ENCODE measurements at regions not wholly inside any gene's neighbourhood (a gene's known extent, or its start where the extent isn't known, plus 50 kb on each side); places are given as distances from the start of the nearest gene placed in this dataset.

GRCh38 chrX:5640071-5640470 is 588.6 kb downstream of the NLGN4X start:
- H3K9ac ChIP-seq: no peak overlapping the region
- no peak for TF ChIP-seq TEAD4 (IDR thresholded peaks at IDR 0.05; ENCODE audit: borderline replicate concordance, insufficient read depth)
- TF ChIP-seq EP300 (IDR thresholded peaks at IDR 0.05; ENCODE audit: borderline replicate concordance in 1 of 2, low read depth in 1 of 2, low read length in 1 of 2): no peak
- no peak for TF ChIP-seq RAD21 (IDR thresholded peaks at IDR 0.05; ENCODE audit: low read length)
- TF ChIP-seq EZH2phosphoT487 (IDR thresholded peaks at IDR 0.05; ENCODE audit: borderline replicate concordance, low read depth): no peak
- TF ChIP-seq RXRA (IDR thresholded peaks at IDR 0.05; ENCODE audit: borderline replicate concordance, low read depth): no peak
- no peak for TF ChIP-seq MEF2A (IDR thresholded peaks at IDR 0.05; ENCODE audit: borderline replicate concordance, low read depth)
- TF ChIP-seq, protein P1, sequence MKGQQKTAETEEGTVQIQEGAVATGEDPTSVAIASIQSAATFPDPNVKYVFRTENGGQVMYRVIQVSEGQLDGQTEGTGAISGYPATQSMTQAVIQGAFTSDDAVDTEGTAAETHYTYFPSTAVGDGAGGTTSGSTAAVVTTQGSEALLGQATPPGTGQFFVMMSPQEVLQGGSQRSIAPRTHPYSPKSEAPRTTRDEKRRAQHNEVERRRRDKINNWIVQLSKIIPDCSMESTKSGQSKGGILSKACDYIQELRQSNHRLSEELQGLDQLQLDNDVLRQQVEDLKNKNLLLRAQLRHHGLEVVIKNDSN (IDR thresholded peaks at IDR 0.05; ENCODE audit: borderline replicate concordance, low read depth): no peak
- TF ChIP-seq CHD2 (IDR thresholded peaks at IDR 0.05; ENCODE audit: low read length, partially characterized antibody): no peak
- TF ChIP-seq YY1 (IDR thresholded peaks at IDR 0.05; ENCODE audit: low read depth): no peak
- no peak for TF ChIP-seq NFIC (IDR thresholded peaks at IDR 0.05; ENCODE audit: borderline replicate concordance)
- no peak for TF ChIP-seq FOSL2 (IDR thresholded peaks at IDR 0.05; ENCODE audit: borderline replicate concordance, low read depth)
- TF ChIP-seq, protein P2, sequence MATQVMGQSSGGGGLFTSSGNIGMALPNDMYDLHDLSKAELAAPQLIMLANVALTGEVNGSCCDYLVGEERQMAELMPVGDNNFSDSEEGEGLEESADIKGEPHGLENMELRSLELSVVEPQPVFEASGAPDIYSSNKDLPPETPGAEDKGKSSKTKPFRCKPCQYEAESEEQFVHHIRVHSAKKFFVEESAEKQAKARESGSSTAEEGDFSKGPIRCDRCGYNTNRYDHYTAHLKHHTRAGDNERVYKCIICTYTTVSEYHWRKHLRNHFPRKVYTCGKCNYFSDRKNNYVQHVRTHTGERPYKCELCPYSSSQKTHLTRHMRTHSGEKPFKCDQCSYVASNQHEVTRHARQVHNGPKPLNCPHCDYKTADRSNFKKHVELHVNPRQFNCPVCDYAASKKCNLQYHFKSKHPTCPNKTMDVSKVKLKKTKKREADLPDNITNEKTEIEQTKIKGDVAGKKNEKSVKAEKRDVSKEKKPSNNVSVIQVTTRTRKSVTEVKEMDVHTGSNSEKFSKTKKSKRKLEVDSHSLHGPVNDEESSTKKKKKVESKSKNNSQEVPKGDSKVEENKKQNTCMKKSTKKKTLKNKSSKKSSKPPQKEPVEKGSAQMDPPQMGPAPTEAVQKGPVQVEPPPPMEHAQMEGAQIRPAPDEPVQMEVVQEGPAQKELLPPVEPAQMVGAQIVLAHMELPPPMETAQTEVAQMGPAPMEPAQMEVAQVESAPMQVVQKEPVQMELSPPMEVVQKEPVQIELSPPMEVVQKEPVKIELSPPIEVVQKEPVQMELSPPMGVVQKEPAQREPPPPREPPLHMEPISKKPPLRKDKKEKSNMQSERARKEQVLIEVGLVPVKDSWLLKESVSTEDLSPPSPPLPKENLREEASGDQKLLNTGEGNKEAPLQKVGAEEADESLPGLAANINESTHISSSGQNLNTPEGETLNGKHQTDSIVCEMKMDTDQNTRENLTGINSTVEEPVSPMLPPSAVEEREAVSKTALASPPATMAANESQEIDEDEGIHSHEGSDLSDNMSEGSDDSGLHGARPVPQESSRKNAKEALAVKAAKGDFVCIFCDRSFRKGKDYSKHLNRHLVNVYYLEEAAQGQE (IDR thresholded peaks at IDR 0.05; ENCODE audit: low read depth, low read length): no peak
- no peak overlapping the region for H3K27ac ChIP-seq (ENCODE audit: low read depth in 2 of 2, low read length in 1 of 2)
- H3K9me2 ChIP-seq: no peaks in the 10 kb centered on the region
- no peak for DNase-seq
- no peak overlapping the region for H3K4me3 ChIP-seq (ENCODE audit: low read depth in 2 of 2, low read length in 1 of 2)
- POLR2A ChIA-PET: no interaction called here
- no peak overlapping the region for H2AFZ ChIP-seq (ENCODE audit: low read depth)
- H3K36me3 ChIP-seq (replicated peaks in 1 of 2; ENCODE audit: control insufficient read depth in 1 of 2, insufficient read depth in 2 of 2, low read length in 1 of 2): no peaks in the 10 kb centered on the region
- no peak overlapping the region for H3K4me2 ChIP-seq
- CTCF ChIA-PET: no interaction called here
- no peaks in the 10 kb centered on the region for H3F3A ChIP-seq (replicated peaks; ENCODE audit: insufficient read depth)
- WGBS (ENCODE audit: low lambda C conversion rate): 35% methylated on average over 4 of the region's 4 CpGs
- no peaks in the 10 kb centered on the region for H3K4me1 ChIP-seq (ENCODE audit: control insufficient read depth in 1 of 2, insufficient read depth in 2 of 2, low read depth in 1 of 2, low read length in 1 of 2)
- no peaks in the 10 kb centered on the region for H3K27me3 ChIP-seq (ENCODE audit: insufficient read depth)
- no peaks in the 10 kb centered on the region for H3K9me3 ChIP-seq
- no peaks in the 10 kb centered on the region for H4K20me1 ChIP-seq (ENCODE audit: insufficient read depth)
- no peaks in the 10 kb centered on the region for H3K79me2 ChIP-seq (ENCODE audit: insufficient read depth)

- Histone ChIP-seq H3K9me3 (no peaks in the 10 kb centered on the region), H3K4me3 (ENCODE audit: low read depth in 2 of 2, low read length in 1 of 2) (no peak overlapping the region), H3F3A (replicated peaks; ENCODE audit: insufficient read depth) (no peaks in the 10 kb centered on the region), H3K9ac (no peak overlapping the region), H4K20me1 (ENCODE audit: insufficient read depth) (no peaks in the 10 kb centered on the region), H3K4me2 (no peak overlapping the region), H3K79me2 (ENCODE audit: insufficient read depth) (no peaks in the 10 kb centered on the region), H2AFZ (ENCODE audit: low read depth) (no peak overlapping the region), H3K4me1 (ENCODE audit: control insufficient read depth in 1 of 2, insufficient read depth in 2 of 2, low read depth in 1 of 2, low read length in 1 of 2) (no peaks in the 10 kb centered on the region), H3K36me3 (replicated peaks in 1 of 2; ENCODE audit: control insufficient read depth in 1 of 2, insufficient read depth in 2 of 2, low read length in 1 of 2) (no peaks in the 10 kb centered on the region), H3K27me3 (ENCODE audit: insufficient read depth) (no peaks in the 10 kb centered on the region), H3K27ac (ENCODE audit: low read depth in 2 of 2, low read length in 1 of 2) (no peak overlapping the region), H3K9me2 (no peaks in the 10 kb centered on the region)
- ChIA-PET CTCF (no interaction called here), POLR2A (no interaction called here)
- DNase-seq: no peak
- WGBS (ENCODE audit: low lambda C conversion rate): 16% methylated on average over 7 of the region's 7 CpGs
- TF ChIP-seq NRF1 (IDR thresholded peaks at IDR 0.05; ENCODE audit: low read depth, low read length): no peak
- no peak for TF ChIP-seq SMC3 (IDR thresholded peaks at IDR 0.05; ENCODE audit: low read depth, low read length)
- no peak for TF ChIP-seq CHD2 (IDR thresholded peaks at IDR 0.05; ENCODE audit: low read length, partially characterized antibody)
- TF ChIP-seq USF2 (IDR thresholded peaks at IDR 0.05; ENCODE audit: borderline replicate concordance, low read depth, low read length): no peak
- no peak for TF ChIP-seq EZH2phosphoT487 (IDR thresholded peaks at IDR 0.05; ENCODE audit: borderline replicate concordance, low read depth)
- no peak for TF ChIP-seq RFX5 (IDR thresholded peaks at IDR 0.05; ENCODE audit: low read length)
- TF ChIP-seq MXI1 (IDR thresholded peaks at IDR 0.05; ENCODE audit: low read depth, low read length): no peak
- no peak for TF ChIP-seq JUND (IDR thresholded peaks at IDR 0.05)
- no peak for TF ChIP-seq RCOR1 (IDR thresholded peaks at IDR 0.05; ENCODE audit: low read length)
- TF ChIP-seq POLR2AphosphoS5 (IDR thresholded peaks at IDR 0.05; ENCODE audit: low read depth, low read length): no peak
- TF ChIP-seq MAX (IDR thresholded peaks at IDR 0.05; ENCODE audit: low read depth): no peak
- TF ChIP-seq FOXM1 (IDR thresholded peaks at IDR 0.05; ENCODE audit: low read depth): no peak
- TF ChIP-seq, protein P1 (IDR thresholded peaks at IDR 0.05; ENCODE audit: borderline replicate concordance, low read depth): no peak
- no peak for TF ChIP-seq TCF12 (IDR thresholded peaks at IDR 0.05)
Measured at GRCh38 chrX:5638572-5638971, 590.1 kb downstream of the NLGN4X start.

Measured in SK-N-SH (cell line).